Lower leg skin (tissue), 3 donors: ENCODE measurements at regions not wholly inside any gene's neighbourhood (a gene's known extent, or its start where the extent isn't known, plus 50 kb on each side); places are given as distances from the start of the nearest gene placed in this dataset.

ENCODE experiments used
- POLR2A ChIP-seq, 2 donors: fragments of 450-650 bp; IDR thresholded peaks; one replicate each; pipeline ENCODE4 v1.6.1; 2016 to 2017; ENCODE audit warnings: antibody characterized with exemption in 2 of 2, mild to moderate bottlenecking in 1 of 2, moderate library complexity in 1 of 2
- TF ChIP-seq, protein P1 (sequence below), 3 donors: fragments of 450-650 bp; IDR thresholded peaks; one replicate each; pipeline ENCODE4 v1.5.1; 2016; ENCODE audit warnings: antibody characterized with exemption in 3 of 3, mild to moderate bottlenecking in 3 of 3, moderate library complexity in 2 of 3

- TF ChIP-seq, protein P1, sequence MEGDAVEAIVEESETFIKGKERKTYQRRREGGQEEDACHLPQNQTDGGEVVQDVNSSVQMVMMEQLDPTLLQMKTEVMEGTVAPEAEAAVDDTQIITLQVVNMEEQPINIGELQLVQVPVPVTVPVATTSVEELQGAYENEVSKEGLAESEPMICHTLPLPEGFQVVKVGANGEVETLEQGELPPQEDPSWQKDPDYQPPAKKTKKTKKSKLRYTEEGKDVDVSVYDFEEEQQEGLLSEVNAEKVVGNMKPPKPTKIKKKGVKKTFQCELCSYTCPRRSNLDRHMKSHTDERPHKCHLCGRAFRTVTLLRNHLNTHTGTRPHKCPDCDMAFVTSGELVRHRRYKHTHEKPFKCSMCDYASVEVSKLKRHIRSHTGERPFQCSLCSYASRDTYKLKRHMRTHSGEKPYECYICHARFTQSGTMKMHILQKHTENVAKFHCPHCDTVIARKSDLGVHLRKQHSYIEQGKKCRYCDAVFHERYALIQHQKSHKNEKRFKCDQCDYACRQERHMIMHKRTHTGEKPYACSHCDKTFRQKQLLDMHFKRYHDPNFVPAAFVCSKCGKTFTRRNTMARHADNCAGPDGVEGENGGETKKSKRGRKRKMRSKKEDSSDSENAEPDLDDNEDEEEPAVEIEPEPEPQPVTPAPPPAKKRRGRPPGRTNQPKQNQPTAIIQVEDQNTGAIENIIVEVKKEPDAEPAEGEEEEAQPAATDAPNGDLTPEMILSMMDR (IDR thresholded peaks at IDR 0.05), result no peak
- no peak for TF ChIP-seq POLR2A (IDR thresholded peaks at IDR 0.05)
Measured at GRCh38 chr6:141364694-141365093, 768.0 kb upstream of the GJE1 start.
